Gastroesophageal sphincter (tissue), 3 donors: ENCODE measurements at regions not wholly inside any gene's neighbourhood (a gene's known extent, or its start where the extent isn't known, plus 50 kb on each side); places are given as distances from the start of the nearest gene placed in this dataset.

Source experiments
- POLR2AphosphoS5 ChIP-seq: sonication (generic); formaldehyde crosslinking; IDR thresholded peaks from one replicate; pipeline ENCODE4 v1.6.1; 2017; ENCODE audit warnings: antibody characterized with exemption
- TF ChIP-seq, protein P1 (sequence below), 4 experiments: fragments of 200-600 bp in 2 of 4; fragments of 450-650 bp in 2 of 4; sonication (generic) in 1 of 4; IDR thresholded peaks; one replicate each; pipeline ENCODE4 v1.5.1; 2017 to 2019; ENCODE audit warnings: antibody characterized with exemption in 4 of 4, mild to moderate bottlenecking in 2 of 4, moderate library complexity in 2 of 4

DNA sequence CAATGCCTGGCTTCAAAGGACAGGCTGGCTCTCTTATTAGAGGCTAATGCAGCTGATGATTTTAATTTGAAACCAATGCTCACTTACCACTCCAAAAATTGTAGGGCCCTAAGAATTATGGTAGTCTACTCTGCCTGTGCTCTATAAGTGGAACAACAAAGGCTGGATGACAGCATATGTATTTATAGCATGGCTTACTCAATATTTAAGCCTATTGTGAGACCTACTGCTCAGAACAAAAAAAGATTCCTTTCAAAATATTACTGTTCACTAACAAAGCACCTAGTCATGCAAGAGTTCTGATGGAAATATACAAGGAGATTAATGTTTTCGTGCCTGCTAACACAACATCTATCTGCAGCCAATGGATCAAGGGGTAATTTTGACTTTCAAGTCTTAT lies 73.8 kb upstream of the DUSP10 start:
- TF ChIP-seq, protein P1, sequence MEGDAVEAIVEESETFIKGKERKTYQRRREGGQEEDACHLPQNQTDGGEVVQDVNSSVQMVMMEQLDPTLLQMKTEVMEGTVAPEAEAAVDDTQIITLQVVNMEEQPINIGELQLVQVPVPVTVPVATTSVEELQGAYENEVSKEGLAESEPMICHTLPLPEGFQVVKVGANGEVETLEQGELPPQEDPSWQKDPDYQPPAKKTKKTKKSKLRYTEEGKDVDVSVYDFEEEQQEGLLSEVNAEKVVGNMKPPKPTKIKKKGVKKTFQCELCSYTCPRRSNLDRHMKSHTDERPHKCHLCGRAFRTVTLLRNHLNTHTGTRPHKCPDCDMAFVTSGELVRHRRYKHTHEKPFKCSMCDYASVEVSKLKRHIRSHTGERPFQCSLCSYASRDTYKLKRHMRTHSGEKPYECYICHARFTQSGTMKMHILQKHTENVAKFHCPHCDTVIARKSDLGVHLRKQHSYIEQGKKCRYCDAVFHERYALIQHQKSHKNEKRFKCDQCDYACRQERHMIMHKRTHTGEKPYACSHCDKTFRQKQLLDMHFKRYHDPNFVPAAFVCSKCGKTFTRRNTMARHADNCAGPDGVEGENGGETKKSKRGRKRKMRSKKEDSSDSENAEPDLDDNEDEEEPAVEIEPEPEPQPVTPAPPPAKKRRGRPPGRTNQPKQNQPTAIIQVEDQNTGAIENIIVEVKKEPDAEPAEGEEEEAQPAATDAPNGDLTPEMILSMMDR (IDR thresholded peaks at IDR 0.05) = no peak
- no peak for TF ChIP-seq POLR2AphosphoS5
